ENCODE measurements at regions not wholly inside any gene's neighbourhood (a gene's known extent, or its start where the extent isn't known, plus 50 kb on each side); places are given as distances from the start of the nearest gene placed in this dataset.
A peak's percentile ranks its signal among the peaks of the same experiment; 100 is the strongest.

DNA sequence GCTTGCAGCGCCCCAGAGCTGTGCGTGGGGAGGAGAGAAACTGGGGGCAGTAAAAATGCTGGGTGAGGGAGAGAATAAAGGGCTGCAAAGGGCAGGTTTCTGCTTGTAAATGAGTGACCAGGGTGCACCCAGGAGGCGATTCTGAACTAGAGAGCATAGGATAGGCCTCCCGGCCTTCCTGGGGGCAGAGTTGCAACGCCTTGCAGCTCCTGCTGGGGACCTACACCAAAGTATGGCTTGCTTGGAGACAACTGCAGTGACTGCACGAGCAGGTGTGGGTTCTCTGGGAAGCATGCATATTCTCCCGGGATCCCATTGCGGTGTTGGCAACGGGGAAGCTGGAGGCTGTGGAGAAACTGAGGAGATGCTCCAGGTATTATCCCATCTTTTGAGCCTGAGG is 111.6 kb upstream of the SPACA1 start:
- DNase-seq (ENCODE audit: low read depth), result no peak

DNA sequence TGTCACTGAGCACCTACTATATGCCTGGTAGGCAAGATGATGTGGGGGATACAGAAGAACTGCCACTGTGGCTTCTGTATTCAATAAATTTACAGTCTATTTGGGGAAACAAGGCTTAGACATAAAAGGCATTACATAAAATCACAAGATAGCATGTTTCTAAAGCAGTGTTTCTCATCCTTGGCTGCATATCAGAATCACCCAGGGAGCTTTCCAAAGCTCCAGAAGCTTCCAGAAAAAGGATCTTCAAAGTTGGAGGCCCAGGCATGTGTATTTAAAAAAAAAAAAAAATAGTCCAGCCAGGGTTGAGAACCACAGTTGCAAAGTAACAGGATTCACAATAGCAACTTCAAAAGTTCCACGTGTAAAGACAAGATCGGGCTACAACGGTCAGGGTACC is 112.4 kb upstream of the SPACA1 start:
- no peak for DNase-seq (ENCODE audit: low read depth)

DNA sequence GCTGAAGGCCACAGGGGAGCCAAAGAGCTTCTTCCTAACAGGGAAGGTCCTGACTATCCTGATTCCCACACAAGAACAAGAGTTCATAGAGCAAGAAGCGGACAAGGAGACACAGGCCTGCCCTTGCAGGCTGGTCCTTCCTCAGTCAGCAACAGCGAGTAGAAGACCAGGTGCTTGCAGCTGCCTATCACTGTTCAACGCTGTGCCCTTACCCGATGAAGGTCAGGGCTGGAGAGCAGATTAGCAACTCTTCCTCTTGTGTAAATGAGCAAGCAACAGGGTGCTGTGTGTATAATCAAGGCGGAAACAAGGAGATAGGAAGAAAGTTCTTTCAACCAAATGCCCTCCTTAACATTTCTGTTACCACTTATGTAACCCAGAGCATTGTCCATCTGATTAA is 115.3 kb upstream of the SPACA1 start:
- no peak for DNase-seq (ENCODE audit: low read depth)

DNA sequence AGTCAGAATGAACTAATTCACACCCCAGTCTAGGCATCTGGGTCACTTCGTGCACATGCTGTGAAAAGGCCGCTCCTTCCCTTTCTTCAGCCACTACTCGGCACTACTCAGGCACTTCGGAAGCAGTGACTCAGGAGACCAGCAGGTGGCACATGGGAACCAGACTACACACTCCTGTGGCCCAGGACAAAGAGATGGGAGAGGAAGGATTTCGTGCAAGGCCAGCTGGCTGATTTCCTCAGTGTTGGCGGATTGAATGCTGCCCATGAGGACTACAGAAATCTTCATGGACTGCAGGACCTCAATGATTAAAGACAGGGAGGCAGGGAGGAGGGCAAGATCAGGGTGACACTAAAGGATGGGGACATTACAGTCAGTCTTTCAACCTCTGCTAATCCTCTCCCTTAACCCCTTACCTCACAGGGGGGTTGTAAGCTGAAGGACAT is 117.8 kb upstream of the SPACA1 start:
- DNase-seq (ENCODE audit: low read depth), result peak; percentile 79

DNA sequence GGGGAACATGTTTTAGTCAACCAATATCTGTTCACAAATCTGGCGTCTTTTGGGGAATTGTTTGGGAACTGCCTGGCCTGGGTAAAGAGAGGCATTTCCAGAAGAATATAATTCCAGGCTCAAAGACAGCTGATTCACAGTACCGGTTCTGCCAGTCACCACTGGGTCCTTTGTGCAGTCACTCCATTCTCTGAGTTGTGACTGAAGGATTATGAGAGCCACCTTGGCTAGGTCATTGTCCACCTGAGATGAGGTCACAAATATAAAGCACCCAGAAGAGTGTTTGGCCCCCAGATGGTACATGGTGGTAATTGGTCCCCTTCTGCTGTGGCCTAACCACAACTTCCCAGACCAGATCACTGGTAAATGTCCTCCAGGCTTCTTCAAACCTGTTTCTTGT is 121.0 kb upstream of the SPACA1 start:
- no peak for DNase-seq (ENCODE audit: low read depth)

DNA sequence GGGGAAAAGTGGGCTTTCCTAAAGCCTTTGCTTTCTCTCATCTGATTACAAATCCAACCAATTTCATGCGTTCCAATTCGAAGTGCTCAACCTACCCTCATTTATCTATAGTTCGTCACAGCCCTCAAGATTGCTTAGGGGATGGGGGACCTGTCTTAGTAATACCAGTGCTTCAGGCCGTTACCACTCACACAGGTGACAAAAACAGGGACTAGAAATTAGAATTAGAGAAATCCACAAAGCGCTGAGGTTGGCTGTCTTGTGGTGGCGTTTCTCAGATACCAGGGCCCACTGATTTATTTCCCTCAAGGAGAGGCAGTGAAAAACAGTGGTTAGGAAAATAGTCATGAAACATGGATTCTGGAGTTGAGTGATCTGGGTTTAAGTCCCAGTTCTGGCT is 121.6 kb upstream of the SPACA1 start:
- DNase-seq (ENCODE audit: low read depth), result no peak

DNA sequence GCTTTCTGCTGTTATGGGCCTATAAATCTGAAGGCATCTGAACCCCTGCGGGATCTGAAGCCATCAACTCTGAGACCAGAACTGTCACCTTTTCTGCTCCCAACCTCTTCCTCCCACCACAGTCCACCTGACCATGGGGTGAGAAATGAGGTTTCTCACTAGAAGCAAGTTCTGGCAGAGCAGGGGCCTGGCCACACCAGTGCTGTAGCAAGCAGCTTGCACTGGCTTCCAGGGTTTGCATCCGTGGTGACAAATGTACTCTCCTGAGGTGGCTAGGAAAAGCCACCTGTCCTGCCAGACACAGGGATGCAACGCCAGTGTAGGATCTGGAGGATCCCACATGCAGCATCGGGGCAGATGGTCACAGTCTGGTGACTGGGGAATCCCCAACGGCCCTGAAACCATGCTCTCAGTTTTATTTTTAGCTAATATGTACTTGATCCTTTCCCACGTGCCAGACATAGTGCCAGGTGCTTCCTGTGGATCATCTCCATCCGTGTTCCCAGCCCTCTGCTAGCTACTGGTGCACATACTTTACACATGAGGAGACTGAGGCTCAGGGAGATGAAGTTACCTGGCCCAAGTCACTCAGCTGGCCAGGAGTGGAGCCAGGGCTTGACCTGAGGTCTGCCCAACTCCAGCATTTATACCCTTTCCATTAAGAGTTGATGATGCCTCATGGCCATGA is 122.1 kb upstream of the SPACA1 start:
- DNase-seq (ENCODE audit: low read depth), result no peak

DNA sequence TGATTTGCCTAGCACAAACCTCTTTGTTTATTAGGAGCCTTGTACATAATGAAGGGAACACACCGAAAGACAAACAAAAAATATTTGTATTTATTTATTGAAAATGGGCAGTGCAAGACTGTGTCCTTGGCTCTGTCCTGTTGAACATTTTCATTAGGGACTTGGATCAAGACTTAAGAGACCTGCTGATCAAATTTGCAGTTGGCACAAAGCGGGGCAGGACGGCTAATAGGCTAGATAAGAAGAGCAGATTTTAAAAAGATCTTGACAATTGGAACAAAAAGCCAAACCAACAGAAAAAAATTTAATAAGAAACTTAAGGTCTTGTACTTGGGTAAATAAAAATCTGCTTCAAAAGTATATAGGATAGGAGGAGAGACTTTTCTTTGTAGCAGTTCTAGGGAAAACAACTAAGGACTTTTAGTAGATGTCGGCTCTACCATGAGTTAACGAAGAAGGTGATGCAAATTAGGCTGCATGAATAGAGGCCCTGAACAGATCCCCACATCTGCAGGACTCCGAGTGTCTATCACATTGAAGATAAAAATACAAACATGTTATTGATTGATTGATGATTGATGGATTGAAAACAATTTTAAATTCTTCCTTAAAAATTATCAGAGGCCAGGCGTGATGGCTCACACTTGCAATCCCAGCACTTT is 124.1 kb upstream of the SPACA1 start:
- no peak for DNase-seq (ENCODE audit: low read depth)

DNA sequence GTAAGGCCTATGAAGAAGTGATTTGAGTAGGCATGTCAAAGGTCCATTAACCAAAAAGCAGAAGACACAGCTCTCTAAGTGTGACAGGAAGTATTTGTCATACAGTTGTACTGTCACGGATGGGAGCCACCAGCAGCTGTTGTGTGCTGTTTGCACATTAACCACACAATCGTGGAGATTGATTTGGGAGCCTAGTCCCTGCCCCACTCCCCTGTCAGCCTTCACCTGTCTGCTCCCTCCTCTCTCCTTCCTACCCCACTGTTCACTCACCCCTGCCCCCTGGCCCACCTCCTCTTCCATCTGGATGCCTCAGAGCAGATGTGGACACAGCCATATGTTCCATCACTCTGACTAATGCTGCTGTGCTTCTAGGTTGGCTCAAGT is 124.7 kb upstream of the SPACA1 start:
- no peak for DNase-seq (ENCODE audit: low read depth)

DNA sequence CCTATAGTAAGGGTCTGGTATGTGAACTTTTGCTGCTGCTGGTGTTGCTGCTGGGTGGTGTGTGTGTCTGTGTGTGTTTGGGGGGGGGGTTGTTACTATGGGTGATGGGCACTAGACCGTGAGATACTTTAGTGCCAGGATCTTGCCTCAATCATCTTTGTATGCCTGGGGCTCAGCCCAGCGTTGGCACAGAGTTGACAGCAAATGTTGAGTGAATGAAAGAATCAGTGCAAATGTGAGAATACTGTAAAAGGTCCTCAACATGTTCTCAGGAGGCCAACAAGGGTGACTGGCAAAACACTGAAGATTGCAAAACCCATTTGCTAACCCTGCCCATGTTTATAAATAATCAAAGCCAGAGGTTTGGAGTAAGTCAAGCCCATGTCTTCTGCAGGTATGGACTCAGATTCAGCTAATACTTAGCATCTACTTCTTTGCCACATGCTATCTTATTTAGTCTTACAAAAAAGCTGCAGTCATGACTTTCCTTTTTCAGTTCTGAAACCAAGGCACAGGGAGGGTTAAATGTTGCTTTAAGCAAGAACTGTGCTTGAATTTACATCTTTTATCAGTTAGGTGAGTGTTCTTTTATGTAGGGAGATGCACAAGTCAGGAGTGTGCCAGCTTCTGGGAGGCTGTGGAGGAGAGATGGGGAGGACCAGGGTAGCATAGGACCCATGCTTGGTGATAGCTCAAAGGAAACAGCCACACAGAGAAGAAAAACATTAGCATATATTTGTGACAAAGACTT is 125.3 kb upstream of the SPACA1 start:
- DNase-seq (ENCODE audit: low read depth), result no peak

DNA sequence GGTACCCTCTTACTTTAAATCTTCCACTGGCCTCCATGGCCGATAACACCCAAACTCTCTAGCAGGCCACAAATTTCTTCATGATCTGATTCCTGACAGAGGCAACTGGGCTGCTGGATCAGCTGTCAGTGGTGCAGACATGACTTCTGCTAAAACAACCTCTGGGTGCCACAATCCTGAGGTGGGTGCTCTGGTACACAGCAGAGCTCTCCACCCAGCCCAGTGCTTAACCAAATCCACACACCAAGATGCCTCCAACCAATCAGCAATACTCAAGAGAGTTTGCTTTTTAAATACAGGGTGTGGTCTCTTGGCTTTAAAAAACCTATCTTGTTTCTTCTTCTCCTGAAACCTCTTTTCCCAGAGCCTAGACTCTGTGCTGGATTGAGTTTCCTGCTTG is 126.6 kb upstream of the SPACA1 start:
- DNase-seq (ENCODE audit: low read depth), result no peak

DNA sequence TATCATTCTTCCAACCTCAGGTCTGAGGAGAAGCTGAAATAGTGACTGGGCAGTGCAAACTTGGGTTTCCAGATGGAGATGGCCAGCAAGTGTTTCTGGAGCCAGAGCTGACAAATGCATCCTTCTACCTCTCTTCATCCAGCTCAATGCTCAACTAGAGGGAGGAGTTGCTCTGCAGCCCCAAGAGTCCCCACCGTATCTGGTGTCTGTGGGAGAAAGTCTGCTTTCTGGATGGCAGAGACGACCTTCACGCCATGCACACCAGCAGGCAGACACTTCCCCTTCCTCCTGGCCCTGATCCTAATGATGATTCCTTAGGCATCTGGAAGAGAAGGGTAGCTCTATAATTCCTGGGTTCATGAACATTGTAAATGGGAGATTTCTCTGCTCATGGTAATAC is 127.4 kb upstream of the SPACA1 start:
- no peak for DNase-seq (ENCODE audit: low read depth)

DNA sequence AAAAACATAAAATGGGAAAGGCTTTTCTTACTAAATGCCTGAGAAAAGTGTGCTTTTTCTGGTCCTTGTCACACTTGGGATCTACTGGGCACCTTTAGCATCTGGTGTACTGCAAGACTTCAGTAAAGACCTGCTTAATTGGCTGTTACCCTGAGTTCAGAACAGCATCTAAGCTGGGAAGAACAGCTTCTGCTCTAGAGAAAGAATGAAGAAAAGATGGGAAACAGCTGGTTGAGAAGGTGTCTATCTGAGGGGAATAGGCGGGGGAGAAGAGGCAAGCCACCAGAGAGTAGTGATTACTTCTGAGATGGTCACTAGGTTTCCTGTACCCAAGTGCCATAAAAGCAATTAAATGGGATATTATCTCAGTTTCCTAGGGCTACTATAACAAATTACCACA is 128.2 kb upstream of the SPACA1 start:
- no peak for DNase-seq (ENCODE audit: low read depth)

DNA sequence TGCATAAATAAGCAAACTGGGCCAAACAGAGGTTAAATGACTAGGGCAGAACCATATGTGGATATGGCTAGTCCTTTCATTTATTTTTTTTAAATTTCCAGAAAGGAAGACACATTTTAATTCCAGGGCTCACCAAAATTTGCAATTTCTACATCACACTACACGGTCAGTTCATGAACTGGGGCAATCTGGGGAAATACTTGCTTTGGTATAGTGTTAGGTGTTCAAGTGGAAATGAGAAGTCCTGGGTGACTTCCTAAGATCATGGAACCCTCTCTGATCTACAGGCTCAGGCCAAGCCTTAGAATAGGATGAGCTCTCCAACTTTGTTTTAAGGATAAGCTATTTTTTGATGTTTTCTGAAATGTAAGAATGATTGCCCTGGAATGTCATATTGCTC is 128.6 kb upstream of the SPACA1 start:
- no peak for DNase-seq (ENCODE audit: low read depth)

DNA sequence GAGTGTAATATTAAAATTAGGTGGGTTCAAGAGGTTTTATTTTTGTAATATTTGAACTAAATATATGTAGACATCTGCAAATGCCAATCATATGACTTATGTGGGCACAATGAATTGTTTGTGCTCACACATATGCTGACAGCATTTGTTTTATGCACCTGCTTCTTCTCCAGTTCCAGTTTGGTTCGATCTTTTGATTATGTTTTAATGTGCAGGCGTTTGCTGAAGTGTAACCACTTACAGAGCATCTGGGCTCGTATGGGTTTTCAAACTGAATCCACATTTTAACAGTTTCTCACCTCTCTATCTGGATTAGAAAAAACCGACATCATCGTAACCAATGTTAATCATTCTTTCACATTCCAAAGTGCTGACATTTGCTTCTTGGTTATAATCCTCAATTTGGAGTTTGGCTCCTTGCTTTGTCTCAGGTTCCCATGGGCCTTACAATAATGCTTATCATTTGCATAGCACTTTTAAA is 129.1 kb upstream of the SPACA1 start:
- DNase-seq (ENCODE audit: low read depth), result no peak

DNA sequence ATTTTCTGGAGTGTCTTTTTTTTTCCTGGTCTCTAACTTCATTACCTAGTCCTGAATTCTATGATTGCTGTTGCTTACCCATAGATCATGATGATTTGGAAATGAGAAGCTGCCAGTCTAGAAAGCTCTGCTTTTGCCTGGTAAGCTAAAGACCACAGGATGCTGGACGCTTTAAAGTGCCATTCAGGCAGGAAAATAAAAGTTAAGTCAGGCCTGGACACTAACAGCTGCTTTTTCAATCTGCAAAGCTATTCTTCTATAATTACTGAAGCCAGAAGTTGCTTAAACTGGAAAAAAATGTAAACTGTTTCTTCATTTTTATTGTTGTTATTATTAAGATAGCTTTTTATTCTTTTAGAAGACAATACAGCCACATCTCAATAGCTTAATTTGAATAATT is 129.8 kb upstream of the SPACA1 start:
- no peak for DNase-seq (ENCODE audit: low read depth)

DNA sequence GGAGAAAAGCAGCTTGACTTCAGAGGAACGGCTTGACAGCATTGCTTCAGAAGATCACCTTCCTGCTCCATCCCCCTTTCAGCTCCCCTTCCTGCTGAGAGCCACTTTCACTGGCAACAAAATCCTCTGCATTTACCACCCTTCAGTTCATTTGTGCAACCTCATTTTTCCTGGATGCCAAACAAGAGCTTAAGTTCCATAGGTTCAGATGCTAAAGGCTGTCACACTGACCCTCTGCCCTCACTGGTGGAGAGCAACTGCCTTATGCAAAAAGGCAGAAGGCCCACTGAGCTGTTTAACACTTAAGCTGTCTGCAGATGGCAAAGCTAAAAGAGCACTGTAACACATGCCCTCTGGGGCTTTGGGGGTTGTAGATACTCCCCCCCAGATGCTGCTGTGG is 131.2 kb upstream of the SPACA1 start:
- DNase-seq (ENCODE audit: low read depth), result no peak

DNA sequence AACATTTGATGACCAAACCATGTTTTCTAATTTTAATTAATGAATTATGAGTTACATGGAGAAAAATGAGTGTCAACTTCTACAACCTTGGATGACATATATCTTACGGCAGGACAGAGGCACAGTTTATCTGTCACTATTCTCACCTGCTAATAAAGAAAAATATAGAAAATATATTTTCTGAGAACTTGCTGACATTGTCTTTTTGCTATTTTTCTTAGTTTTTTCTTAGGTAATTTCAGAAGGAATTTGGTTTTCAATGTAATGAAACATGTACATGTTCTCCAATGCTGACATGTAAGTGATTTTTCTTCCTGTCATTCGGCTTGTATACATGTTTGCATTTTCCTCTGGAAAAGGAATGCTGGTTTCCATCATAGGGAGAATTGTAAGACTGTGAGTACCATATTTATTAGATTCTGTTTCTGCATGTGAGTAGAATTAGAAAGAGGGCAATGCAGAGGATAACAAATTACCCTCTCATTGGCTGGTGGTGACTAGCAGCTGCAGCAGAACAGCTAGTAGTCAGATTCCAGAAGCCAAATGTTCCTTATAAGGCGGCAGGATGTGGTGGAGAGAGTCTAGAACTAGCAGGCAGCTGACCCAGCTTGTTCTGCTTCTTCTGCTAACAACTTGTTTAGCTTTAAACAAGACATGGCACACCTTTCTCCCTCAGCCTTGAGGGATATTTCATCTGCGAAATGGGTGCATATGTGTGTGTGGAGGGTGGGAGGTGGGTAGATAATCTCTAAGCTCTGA is 132.8 kb upstream of the SPACA1 start:
- DNase-seq (ENCODE audit: low read depth), result no peak

DNA sequence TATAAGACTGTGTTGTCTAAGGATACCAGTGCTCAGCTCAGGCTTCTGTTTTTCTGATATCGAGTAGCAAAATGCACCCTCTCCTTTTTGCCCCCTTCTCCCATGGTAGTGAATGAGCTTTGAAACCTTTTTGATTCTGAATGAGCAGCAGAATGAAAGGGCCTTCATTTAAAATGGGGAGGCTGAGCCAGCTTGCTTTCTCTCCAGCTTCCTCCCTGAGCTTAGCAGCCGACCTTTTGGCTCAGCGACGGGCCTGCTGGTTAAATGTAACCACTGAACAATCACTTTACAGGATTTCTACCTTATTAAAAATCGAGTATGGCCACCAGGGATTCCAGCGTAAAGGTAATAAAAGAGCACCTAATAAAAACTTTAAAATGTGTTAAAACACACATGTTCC is 133.7 kb upstream of the SPACA1 start:
- DNase-seq (ENCODE audit: low read depth), result no peak

DNA sequence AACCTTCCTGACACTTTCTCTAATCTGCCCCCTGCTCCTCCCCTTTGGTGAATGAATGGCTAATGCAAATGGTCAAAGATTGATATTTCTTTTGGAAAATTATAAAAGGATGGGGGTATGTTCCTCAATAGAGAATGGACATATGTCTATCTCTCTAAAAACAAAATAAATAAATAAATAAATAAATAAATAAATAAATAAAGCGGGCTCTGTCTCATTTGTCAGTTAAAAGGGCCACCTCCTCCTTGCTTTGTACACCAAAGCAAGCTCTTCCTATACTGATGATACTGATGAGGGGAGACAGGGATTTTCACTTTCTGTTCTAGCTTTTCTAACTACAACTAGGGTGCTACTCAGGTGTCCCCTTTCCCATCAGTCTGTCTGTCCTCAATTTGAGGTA is 135.5 kb upstream of the SPACA1 start:
- no peak for DNase-seq (ENCODE audit: low read depth)

DNA sequence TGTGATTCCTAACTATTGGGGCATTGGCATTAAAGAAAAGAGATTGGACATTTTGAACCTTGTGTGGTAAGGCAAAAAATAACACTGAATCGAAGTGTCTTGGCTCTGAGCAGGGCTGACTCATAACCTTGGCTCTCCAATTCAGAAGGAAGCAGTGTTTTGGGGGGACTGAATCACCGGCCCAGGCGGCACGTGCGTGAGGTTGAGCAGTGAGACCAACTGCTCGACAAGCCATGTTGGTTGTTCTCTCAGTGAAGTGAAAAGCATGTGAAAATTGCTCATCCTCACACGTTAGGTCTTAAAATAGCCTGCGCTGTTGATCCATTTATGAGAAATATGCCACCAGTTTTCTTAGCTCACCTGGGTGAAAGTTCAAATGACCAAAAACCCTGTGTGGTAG is 137.8 kb upstream of the SPACA1 start:
- DNase-seq (ENCODE audit: low read depth), result peak; percentile 23

DNA sequence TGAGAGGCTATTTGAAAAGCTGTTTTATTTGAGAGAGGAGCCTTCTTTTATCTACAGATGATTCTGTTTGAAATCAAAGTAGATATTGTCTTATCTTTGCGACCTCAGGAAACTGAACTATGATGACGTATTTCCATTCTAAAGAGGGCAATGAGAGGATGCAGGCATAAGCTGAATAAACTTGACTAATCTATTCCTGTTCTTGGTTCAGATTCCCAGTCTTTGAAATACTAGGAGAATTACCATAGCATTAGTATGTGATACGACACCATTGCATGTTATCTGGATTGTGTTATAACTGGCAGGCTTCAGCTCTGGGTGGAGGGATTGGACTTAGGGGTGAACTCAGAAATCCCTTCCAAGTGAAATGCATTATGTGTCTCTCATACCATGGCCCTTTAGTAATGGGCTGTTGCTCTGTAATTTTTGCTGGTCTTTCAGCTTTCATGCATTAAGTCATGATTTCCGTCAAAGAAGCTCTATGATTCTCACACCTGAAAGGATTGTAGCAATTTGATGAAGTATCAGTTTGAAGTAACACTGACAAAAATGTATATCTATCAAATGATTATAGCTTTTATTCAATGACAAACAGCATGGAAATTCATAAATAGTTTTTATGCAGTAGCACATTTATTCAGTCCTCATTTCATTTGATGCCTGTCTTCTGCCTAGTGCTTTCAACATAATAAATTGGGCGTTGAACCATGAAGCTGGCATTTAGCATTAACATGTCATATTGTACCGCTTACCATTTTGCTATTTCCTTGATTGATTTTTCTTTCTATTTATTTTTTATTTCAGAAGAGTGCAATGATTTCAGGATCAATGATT is 138.4 kb upstream of the SPACA1 start:
- DNase-seq (ENCODE audit: low read depth), result no peak

All from fibroblast of the conjunctiva (primary cell).